ENCODE measurements at regions not wholly inside any gene's neighbourhood (a gene's known extent, or its start where the extent isn't known, plus 50 kb on each side); places are given as distances from the start of the nearest gene placed in this dataset.
"Not testable (repeated sequence)": the region's sequence is repeated elsewhere in the genome, so short reads cannot be mapped to it uniquely, and the experiment has no call there.

- no peak for DNase-seq (ENCODE audit: low spot score)
These were observed 104.4 kb downstream of the SEC23IP start for GRCh38 chr10:119996944-119997343.

- DNase-seq (ENCODE audit: low spot score), result no peak
These were observed 104.9 kb downstream of the SEC23IP start for GRCh38 chr10:119997429-119997828.

- DNase-seq (ENCODE audit: low spot score), result no peak
These were observed 110.3 kb downstream of the SEC23IP start for GRCh38 chr10:120002785-120003184.

GRCh38 chr10:120005207-120006201 lies 113.0 kb downstream of the SEC23IP start:
- DNase-seq (ENCODE audit: low spot score), result no peak

- no peak for DNase-seq (ENCODE audit: low spot score)
These were observed 114.7 kb downstream of the SEC23IP start for GRCh38 chr10:120007261-120007660.

GRCh38 chr10:120011359-120012130 lies 119.0 kb downstream of the SEC23IP start:
- no peak for DNase-seq (ENCODE audit: low spot score)

- DNase-seq (ENCODE audit: low spot score), result no peak
These were observed 119.5 kb downstream of the SEC23IP start for GRCh38 chr10:120012131-120012400.

- DNase-seq (ENCODE audit: low spot score), result no peak
These were observed 120.0 kb downstream of the SEC23IP start for GRCh38 chr10:120012566-120012965.

- no peak for DNase-seq (ENCODE audit: low spot score)
These were observed 121.5 kb downstream of the SEC23IP start for GRCh38 chr10:120014031-120014430.

- DNase-seq (ENCODE audit: low spot score), result no peak
These were observed 122.5 kb downstream of the SEC23IP start for GRCh38 chr10:120015064-120015463.

GRCh38 chr10:120016906-120017305 lies 124.4 kb downstream of the SEC23IP start:
- DNase-seq (ENCODE audit: low spot score), result no peak

- DNase-seq (ENCODE audit: low spot score), result no peak
These were observed 125.3 kb downstream of the SEC23IP start for GRCh38 chr10:120017733-120018417.

- no peak for DNase-seq (ENCODE audit: low spot score)
These were observed 126.2 kb downstream of the SEC23IP start for GRCh38 chr10:120018695-120019094.

- DNase-seq (ENCODE audit: low spot score), result no peak
These were observed 127.0 kb downstream of the SEC23IP start for GRCh38 chr10:120019568-120019967.

GRCh38 chr10:120022357-120022756 lies 129.8 kb downstream of the SEC23IP start:
- DNase-seq (ENCODE audit: low spot score), result no peak

GRCh38 chr10:120034236-120034635 lies 141.7 kb downstream of the SEC23IP start:
- DNase-seq (ENCODE audit: low spot score), result no peak

- DNase-seq (ENCODE audit: low spot score), result no peak
These were observed 146.5 kb downstream of the SEC23IP start for GRCh38 chr10:120039046-120039445.

GRCh38 chr10:120039826-120040225 lies 147.3 kb downstream of the SEC23IP start:
- DNase-seq (ENCODE audit: low spot score), result no peak

- DNase-seq (ENCODE audit: low spot score), result no peak
These were observed 149.5 kb downstream of the SEC23IP start for GRCh38 chr10:120041807-120042559.

GRCh38 chr10:120042705-120043104 lies 150.2 kb downstream of the SEC23IP start:
- no peak for DNase-seq (ENCODE audit: low spot score)

- DNase-seq (ENCODE audit: low spot score), result not testable (repeated sequence)
These were observed 154.8 kb downstream of the SEC23IP start for GRCh38 chr10:120047373-120047772.

GRCh38 chr10:120047926-120048325 lies 155.4 kb downstream of the SEC23IP start:
- no peak for DNase-seq (ENCODE audit: low spot score)

Measured in GM03348 (cell line).